ENCODE measurements at regions not wholly inside any gene's neighbourhood (a gene's known extent, or its start where the extent isn't known, plus 50 kb on each side); places are given as distances from the start of the nearest gene placed in this dataset.

GRCh38 chr4:159035570-159035969 is 67.3 kb upstream of the RAPGEF2 start:
- peaks cover 2% of the 10 kb centered on the region for H3K36me3 Mint-ChIP-seq (ENCODE audit: low read depth)
- no peaks in the 10 kb centered on the region for H3K9me3 Mint-ChIP-seq (ENCODE audit: low read depth)
- no peaks in the 10 kb centered on the region for H3K4me1 Mint-ChIP-seq (ENCODE audit: low read depth)
- H3K27ac Mint-ChIP-seq (ENCODE audit: unreplicated experiment): no peak overlapping the region
- H3K4me3 Mint-ChIP-seq (ENCODE audit: unreplicated experiment): no peak overlapping the region
- DNase-seq (ENCODE audit: low spot score): no peak
- no peak for TF ChIP-seq CTCF (IDR thresholded peaks at IDR 0.05)
- H3K27me3 Mint-ChIP-seq (ENCODE audit: low read depth): no peaks in the 10 kb centered on the region

- H3K27me3 Mint-ChIP-seq (ENCODE audit: low read depth): no peaks in the 10 kb centered on the region
- no peaks in the 10 kb centered on the region for H3K9me3 Mint-ChIP-seq (ENCODE audit: low read depth)
- H3K27ac Mint-ChIP-seq (ENCODE audit: unreplicated experiment): no peak overlapping the region
- DNase-seq (ENCODE audit: low spot score): no peak
- no peaks in the 10 kb centered on the region for H3K4me1 Mint-ChIP-seq (ENCODE audit: low read depth)
- H3K4me3 Mint-ChIP-seq (ENCODE audit: unreplicated experiment): no peak overlapping the region
- H3K36me3 Mint-ChIP-seq (ENCODE audit: low read depth): peaks cover 2% of the 10 kb centered on the region
- TF ChIP-seq CTCF (IDR thresholded peaks at IDR 0.05): no peak
Measured at GRCh38 chr4:159038536-159038935, 64.3 kb upstream of the RAPGEF2 start.

- H3K27ac Mint-ChIP-seq (ENCODE audit: unreplicated experiment): no peak overlapping the region
- no peak overlapping the region for H3K4me3 Mint-ChIP-seq (ENCODE audit: unreplicated experiment)
- H3K27me3 Mint-ChIP-seq (ENCODE audit: low read depth): no peaks in the 10 kb centered on the region
- no peaks in the 10 kb centered on the region for H3K9me3 Mint-ChIP-seq (ENCODE audit: low read depth)
- no peak for DNase-seq (ENCODE audit: low spot score)
- H3K4me1 Mint-ChIP-seq (ENCODE audit: low read depth): peaks cover 10% of the 10 kb centered on the region
- H3K36me3 Mint-ChIP-seq (ENCODE audit: low read depth): peaks cover 2% of the 10 kb centered on the region
- no peak for TF ChIP-seq CTCF (IDR thresholded peaks at IDR 0.05)
Measured at GRCh38 chr4:159041054-159042034, 61.5 kb upstream of the RAPGEF2 start.

GRCh38 chr4:159042097-159042605 is 60.7 kb upstream of the RAPGEF2 start:
- peaks cover 2% of the 10 kb centered on the region for H3K36me3 Mint-ChIP-seq (ENCODE audit: low read depth)
- no peaks in the 10 kb centered on the region for H3K27me3 Mint-ChIP-seq (ENCODE audit: low read depth)
- H3K27ac Mint-ChIP-seq (ENCODE audit: unreplicated experiment): no peak overlapping the region
- no peak for DNase-seq (ENCODE audit: low spot score)
- no peak overlapping the region for H3K4me3 Mint-ChIP-seq (ENCODE audit: unreplicated experiment)
- no peak for TF ChIP-seq CTCF (IDR thresholded peaks at IDR 0.05)
- peaks cover 10% of the 10 kb centered on the region for H3K4me1 Mint-ChIP-seq (ENCODE audit: low read depth)
- no peaks in the 10 kb centered on the region for H3K9me3 Mint-ChIP-seq (ENCODE audit: low read depth)

GRCh38 chr4:159042868-159043267 is 60.0 kb upstream of the RAPGEF2 start:
- H3K36me3 Mint-ChIP-seq (ENCODE audit: low read depth): peaks cover 2% of the 10 kb centered on the region
- DNase-seq (ENCODE audit: low spot score): no peak
- H3K4me3 Mint-ChIP-seq (ENCODE audit: unreplicated experiment): no peak overlapping the region
- H3K9me3 Mint-ChIP-seq (ENCODE audit: low read depth): no peaks in the 10 kb centered on the region
- TF ChIP-seq CTCF (IDR thresholded peaks at IDR 0.05): no peak
- H3K27me3 Mint-ChIP-seq (ENCODE audit: low read depth): no peaks in the 10 kb centered on the region
- H3K27ac Mint-ChIP-seq (ENCODE audit: unreplicated experiment): no peak overlapping the region
- H3K4me1 Mint-ChIP-seq (ENCODE audit: low read depth): peaks cover 15% of the 10 kb centered on the region

Measured in chondrocyte (in vitro differentiated cells).